ENCODE measurements at regions not wholly inside any gene's neighbourhood (a gene's known extent, or its start where the extent isn't known, plus 50 kb on each side); places are given as distances from the start of the nearest gene placed in this dataset.

DNA sequence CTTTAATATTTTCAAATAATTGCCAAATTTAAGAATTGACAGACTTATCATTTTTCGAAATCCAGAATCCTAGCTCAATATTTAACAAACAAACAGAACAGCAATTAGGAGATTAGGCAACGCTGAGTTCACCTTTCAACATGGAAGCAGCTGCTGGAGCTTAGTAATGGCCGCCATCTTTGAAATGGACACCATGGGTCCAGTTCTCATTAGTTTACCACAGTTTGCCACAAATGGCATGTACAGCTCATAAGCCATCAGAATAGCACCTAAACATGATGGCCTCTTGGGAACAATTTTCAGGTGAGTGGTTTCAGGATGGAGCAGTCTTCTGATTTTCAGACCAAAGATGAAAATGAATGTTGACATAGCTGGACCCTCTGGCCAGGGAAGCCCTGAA is 313.6 kb upstream of the OBI1 start:
- no peaks in the 10 kb centered on the region for H3K9me3 ChIP-seq (replicated peaks)
- H3K36me3 ChIP-seq, result peaks cover under 1% of the 10 kb centered on the region; the same call in 1 of the 2 replicates
- H3K27me3 ChIP-seq (replicated peaks), result no peaks in the 10 kb centered on the region
- H3K27ac ChIP-seq, result no peak overlapping the region
- H3K4me3 ChIP-seq, result no peak overlapping the region
- DNase-seq (ENCODE audit: low read depth in 1 of 2, low spot score in 2 of 2), result no peak
- no peaks in the 10 kb centered on the region for H3K4me1 ChIP-seq (replicated peaks)

DNA sequence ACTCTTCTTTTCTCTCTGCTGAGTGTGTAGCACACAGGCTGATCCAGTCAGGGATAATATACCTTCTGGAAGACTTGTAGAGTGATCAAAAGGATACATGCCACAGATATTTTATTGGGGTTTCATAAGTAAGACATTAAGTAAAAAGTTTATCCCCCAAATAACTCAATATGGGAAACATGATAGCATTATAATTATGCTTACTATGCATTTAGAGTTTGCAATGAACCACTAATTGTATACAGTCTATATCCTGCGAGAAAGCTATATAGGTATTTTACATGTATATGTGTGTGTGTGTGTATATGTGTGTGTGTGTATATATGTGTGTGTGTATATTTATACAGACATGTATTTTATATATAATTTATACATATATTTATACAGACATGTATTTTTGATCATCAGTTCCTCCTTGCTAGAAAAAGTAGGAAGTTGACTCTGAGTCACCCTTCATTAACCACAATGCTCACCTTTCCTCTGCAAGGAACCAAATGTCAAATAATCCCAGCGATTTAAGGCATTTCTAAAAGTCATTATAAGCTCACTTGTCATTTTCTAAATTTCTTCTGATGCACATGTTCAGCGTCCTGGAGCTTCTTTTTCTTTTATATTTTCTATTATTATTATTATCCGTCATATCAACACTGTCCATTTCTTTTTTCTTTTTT is 312.5 kb upstream of the OBI1 start:
- H3K9me3 ChIP-seq (replicated peaks), result no peaks in the 10 kb centered on the region
- no peak overlapping the region for H3K4me3 ChIP-seq
- H3K27ac ChIP-seq, result no peak overlapping the region
- DNase-seq (ENCODE audit: low read depth in 1 of 2, low spot score in 2 of 2), result no peak
- no peaks in the 10 kb centered on the region for H3K4me1 ChIP-seq (replicated peaks)
- H3K36me3 ChIP-seq, result no peaks in the 10 kb centered on the region
- no peaks in the 10 kb centered on the region for H3K27me3 ChIP-seq (replicated peaks)

DNA sequence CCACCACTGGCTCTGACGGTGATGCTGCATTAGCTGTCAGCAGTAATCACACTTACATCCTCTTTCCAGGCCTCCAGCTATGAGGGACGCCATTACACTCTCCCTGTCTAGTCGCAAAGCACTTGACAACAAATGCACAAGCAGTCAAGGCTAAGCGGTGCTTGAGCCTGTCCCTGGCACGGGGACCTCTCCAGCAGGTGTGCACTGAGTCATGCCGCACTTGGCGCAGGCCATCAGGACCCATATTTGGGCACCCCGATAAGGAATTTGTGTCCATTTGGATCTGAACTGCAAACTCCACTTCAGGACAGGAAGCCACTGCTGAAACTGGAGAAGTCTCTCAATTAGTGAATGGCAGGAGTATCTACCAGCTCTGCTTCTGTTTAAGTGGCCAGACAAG is 301.9 kb upstream of the OBI1 start:
- no peaks in the 10 kb centered on the region for H3K36me3 ChIP-seq
- no peaks in the 10 kb centered on the region for H3K4me1 ChIP-seq (replicated peaks)
- no peaks in the 10 kb centered on the region for H3K27me3 ChIP-seq (replicated peaks)
- DNase-seq (ENCODE audit: low read depth in 1 of 2, low spot score in 2 of 2), result no peak
- H3K4me3 ChIP-seq, result no peak overlapping the region
- no peaks in the 10 kb centered on the region for H3K9me3 ChIP-seq (replicated peaks)
- no peak overlapping the region for H3K27ac ChIP-seq

DNA sequence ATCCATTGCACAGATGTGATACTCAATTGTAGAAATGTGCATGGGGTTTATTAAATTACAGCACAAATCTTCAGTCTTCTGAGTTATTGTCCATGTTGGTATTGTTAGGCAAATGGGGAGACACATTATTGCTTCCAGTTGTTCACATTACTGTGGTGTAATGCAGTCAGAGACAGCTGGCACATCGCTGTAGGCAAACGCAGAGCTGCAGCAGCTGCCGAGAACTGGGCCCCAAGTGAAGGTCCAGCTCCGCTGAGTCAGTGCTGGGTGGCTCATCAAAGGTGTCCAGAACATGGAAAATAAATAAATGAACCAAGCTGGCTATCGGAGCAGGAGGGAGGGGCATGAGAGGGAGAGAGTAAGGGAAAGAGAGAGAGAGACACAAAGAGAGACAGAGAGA is 299.1 kb upstream of the OBI1 start:
- H3K27me3 ChIP-seq (replicated peaks), result no peaks in the 10 kb centered on the region
- DNase-seq (ENCODE audit: low read depth in 1 of 2, low spot score in 2 of 2), result no peak
- H3K9me3 ChIP-seq (replicated peaks), result no peaks in the 10 kb centered on the region
- no peaks in the 10 kb centered on the region for H3K36me3 ChIP-seq
- no peak overlapping the region for H3K27ac ChIP-seq
- no peak overlapping the region for H3K4me3 ChIP-seq
- H3K4me1 ChIP-seq (replicated peaks), result no peaks in the 10 kb centered on the region

DNA sequence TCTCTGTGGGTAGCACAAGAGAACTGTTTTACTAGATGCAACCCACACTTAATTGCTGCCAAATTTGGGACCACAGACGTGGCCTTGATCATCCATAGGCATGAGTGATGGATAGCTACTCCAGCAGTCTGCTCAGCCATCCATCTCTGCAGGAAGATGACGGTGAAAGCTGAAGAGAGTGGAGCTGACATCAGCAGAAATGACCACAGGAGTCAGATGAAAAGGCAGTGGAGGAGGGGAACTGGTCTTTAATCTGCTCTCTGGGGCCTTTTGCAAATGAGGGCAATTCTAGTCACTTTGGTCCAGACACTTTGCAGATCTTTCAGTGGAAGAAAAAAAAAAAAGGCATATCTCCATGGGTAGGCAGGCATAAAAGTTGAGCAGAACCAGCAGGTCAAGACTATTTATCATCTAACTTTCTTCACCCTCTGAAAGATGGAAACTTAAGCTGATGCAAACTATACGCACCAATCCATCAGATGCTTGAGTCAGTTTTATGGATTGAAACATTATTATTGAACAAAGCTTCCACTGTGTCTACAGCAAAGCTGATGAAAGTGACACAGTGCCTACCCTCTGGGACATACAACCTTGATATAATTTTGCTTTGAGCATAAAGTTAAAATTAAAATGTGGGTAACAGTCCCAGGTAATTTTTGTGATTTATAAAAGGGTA is 281.6 kb upstream of the OBI1 start:
- H3K4me3 ChIP-seq, result no peak overlapping the region
- H3K27me3 ChIP-seq (replicated peaks), result 0 out of 2 replicates have a peak, but pooled peaks cover 2% of the 10 kb centered on the region
- no peaks in the 10 kb centered on the region for H3K36me3 ChIP-seq
- no peaks in the 10 kb centered on the region for H3K9me3 ChIP-seq (replicated peaks)
- H3K27ac ChIP-seq, result no peak overlapping the region
- no peak for DNase-seq (ENCODE audit: low read depth in 1 of 2, low spot score in 2 of 2)
- H3K4me1 ChIP-seq (replicated peaks), result no peaks in the 10 kb centered on the region

DNA sequence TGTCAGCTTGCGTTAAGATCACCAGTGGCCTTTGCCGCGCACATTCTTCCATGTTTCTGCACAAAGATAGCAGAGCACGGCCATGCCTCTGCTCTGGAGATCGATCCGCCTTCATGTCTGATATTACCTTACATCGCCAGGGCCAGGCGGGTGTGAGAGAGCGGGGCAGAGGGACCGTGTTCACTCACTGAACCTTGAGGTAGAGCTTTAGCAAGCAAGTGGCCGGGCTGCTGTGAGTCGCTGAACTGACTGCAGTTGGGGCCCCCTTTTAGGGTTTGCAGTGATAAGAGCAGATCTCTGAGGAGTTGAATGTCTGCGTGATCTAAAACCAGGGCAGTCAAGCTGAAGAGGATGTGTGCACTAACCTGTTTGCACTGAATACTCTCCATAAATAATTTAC is 275.4 kb upstream of the OBI1 start:
- H3K4me1 ChIP-seq (replicated peaks), result no peaks in the 10 kb centered on the region
- no peaks in the 10 kb centered on the region for H3K27me3 ChIP-seq (replicated peaks)
- DNase-seq (ENCODE audit: low read depth in 1 of 2, low spot score in 2 of 2), result no peak
- no peak overlapping the region for H3K27ac ChIP-seq
- H3K9me3 ChIP-seq (replicated peaks), result no peaks in the 10 kb centered on the region
- no peak overlapping the region for H3K4me3 ChIP-seq
- H3K36me3 ChIP-seq, result no peaks in the 10 kb centered on the region

DNA sequence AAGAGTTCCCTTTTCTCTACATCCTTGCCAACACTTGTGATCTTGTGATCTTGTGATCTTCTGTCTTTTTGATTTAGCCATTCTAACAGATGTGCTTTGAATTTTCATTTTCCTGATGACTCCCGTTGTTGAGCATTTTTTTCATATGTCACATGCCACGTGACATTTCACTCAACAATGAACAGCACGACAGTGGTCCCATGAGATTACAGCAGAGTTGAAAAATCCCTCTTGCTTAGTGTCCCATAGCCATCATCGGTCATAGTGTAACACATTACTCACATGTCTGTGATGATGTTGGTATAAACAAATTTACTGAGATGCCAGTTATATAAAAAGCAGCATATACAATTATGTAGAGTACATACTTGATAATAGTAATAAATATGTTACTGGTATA is 256.1 kb upstream of the OBI1 start:
- Histone ChIP-seq H3K4me1 (replicated peaks) (no peaks in the 10 kb centered on the region), H3K9me3 (replicated peaks) (no peaks in the 10 kb centered on the region), H3K27ac (no peak overlapping the region), H3K27me3 (replicated peaks) (no peaks in the 10 kb centered on the region), H3K36me3 (no peaks in the 10 kb centered on the region), H3K4me3 (no peak overlapping the region)
- DNase-seq (ENCODE audit: low read depth in 1 of 2, low spot score in 2 of 2), result no peak

DNA sequence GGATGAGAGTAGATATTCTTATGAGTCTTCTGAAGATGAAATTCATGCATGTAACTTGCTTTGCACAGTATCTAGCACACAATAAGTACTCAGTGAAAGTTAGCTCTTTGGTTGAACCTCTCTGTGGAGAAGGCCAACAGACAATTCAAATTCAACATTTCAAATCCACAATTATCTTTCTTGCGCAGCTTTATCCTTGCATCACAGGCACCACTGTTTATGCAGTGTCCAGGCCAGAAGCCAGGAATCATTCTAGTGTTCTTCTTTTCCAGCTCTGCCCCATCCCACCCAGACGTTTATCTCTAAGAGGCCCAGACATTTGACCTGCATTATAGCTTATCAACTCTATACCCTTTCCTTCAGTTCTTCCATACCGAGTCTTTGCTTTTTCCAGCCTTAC is 254.7 kb upstream of the OBI1 start:
- no peaks in the 10 kb centered on the region for H3K36me3 ChIP-seq
- H3K27ac ChIP-seq, result no peak overlapping the region
- H3K4me3 ChIP-seq, result no peak overlapping the region
- H3K4me1 ChIP-seq (replicated peaks), result no peaks in the 10 kb centered on the region
- DNase-seq (ENCODE audit: low read depth in 1 of 2, low spot score in 2 of 2), result no peak
- no peaks in the 10 kb centered on the region for H3K27me3 ChIP-seq (replicated peaks)
- H3K9me3 ChIP-seq (replicated peaks), result no peaks in the 10 kb centered on the region

DNA sequence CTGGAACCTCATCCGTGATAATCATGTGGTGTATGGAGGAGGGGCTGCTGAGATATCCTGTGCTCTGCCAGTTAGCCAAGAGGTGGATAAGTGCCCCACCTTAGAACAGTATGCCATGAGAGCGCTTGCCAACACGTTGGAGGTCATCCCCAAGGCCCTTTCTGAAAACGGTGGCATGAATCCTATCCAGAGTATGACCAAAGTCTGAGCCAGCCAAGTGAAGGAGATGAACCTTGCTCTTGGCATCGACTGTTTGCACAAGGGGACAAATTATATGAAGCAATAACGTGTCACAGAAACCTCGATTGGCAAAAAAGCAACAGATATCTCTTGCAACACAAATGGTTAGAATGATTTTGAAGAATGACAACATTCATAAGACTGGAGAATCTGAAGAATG is 251.2 kb upstream of the OBI1 start:
- no peaks in the 10 kb centered on the region for H3K36me3 ChIP-seq
- H3K27me3 ChIP-seq (replicated peaks), result no peaks in the 10 kb centered on the region
- no peaks in the 10 kb centered on the region for H3K4me1 ChIP-seq (replicated peaks)
- H3K9me3 ChIP-seq (replicated peaks), result no peaks in the 10 kb centered on the region
- no peak for DNase-seq (ENCODE audit: low read depth in 1 of 2, low spot score in 2 of 2)
- no peak overlapping the region for H3K27ac ChIP-seq
- no peak overlapping the region for H3K4me3 ChIP-seq

DNA sequence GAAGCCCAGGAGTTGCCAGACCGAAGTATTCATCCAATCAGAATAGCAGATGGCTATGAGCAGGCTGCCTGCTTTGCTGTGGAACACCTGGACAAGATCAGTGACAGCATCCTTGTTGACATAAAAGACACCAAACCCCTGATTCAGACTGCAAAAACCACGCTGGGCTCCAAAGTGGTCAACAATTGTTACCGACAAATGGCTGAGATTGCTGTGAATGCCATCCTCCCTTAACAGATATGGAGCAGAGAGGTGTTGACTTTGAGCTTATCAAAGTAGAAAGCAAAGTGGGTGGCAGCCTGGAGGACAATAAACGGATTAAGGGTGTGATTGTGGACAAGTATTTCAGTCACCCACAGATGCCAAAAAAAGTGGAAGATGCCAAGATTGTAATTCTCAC is 250.3 kb upstream of the OBI1 start:
- H3K27me3 ChIP-seq (replicated peaks), result no peaks in the 10 kb centered on the region
- H3K4me1 ChIP-seq (replicated peaks), result no peaks in the 10 kb centered on the region
- no peaks in the 10 kb centered on the region for H3K9me3 ChIP-seq (replicated peaks)
- no peak overlapping the region for H3K27ac ChIP-seq
- no peaks in the 10 kb centered on the region for H3K36me3 ChIP-seq
- H3K4me3 ChIP-seq, result no peak overlapping the region
- no peak for DNase-seq (ENCODE audit: low read depth in 1 of 2, low spot score in 2 of 2)

DNA sequence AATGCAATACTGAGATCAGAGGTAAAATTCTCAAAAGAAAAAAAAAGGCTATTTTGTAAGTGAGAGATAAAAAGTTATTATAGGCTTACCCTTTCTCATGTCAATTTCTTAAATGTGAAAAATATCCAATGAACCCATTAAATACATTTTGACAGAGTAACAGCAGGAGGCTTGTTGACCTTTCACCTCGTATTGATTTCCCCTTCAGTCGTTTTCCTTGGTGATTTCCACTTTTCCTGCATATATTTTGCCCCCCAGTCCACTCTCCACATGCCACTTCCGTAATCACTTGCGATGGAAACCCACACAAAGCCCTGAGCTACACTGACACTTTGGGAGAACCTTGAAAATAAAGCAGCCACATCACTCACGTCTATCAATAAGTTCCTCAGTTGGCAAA is 248.1 kb upstream of the OBI1 start:
- no peak for DNase-seq (ENCODE audit: low read depth in 1 of 2, low spot score in 2 of 2)
- Histone ChIP-seq H3K27me3 (replicated peaks) (no peaks in the 10 kb centered on the region), H3K27ac (no peak overlapping the region), H3K4me1 (replicated peaks) (no peaks in the 10 kb centered on the region), H3K4me3 (no peak overlapping the region), H3K9me3 (replicated peaks) (no peaks in the 10 kb centered on the region), H3K36me3 (no peaks in the 10 kb centered on the region)

DNA sequence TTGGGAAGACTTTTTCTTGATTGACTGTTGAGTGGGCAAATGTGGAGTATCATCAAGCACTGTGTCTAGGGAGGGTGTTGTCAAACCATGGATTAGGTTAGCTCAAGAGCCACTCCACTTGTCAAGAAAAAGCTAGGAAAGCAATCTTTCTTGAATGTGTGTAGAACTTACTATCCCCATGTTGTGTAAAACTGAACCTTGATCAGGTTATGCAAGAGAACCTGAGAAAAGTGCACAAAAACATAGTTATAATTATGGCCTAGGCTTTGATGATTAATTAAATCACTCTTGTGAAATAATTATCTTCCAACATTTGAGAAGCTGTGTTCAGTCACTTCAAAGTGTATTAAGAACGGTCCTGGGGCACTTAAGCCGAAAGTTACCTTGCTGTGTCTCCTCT is 238.2 kb upstream of the OBI1 start:
- no peaks in the 10 kb centered on the region for H3K27me3 ChIP-seq (replicated peaks)
- H3K4me1 ChIP-seq (replicated peaks), result no peaks in the 10 kb centered on the region
- H3K36me3 ChIP-seq, result no peaks in the 10 kb centered on the region
- no peak overlapping the region for H3K27ac ChIP-seq
- DNase-seq (ENCODE audit: low read depth in 1 of 2, low spot score in 2 of 2), result no peak
- H3K4me3 ChIP-seq, result no peak overlapping the region
- no peaks in the 10 kb centered on the region for H3K9me3 ChIP-seq (replicated peaks)

DNA sequence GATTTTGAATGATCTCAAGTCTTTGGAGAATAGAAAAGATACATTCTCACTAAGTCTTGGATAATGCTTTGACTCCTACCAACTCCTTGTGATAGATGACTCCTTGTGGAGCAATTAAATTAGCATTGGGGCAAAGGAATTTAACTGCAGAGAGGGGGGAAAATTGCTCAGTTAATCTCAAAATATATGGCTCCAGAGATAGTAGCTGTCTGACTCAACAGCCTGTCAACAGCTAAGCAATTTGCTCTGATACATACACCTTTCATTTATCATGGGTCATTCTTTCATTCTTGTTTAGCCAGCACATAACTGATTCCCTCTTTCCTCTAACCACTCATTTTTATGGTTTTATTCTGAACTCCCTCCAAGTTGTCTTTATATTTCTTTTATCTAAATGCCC is 225.6 kb upstream of the OBI1 start:
- no peak for DNase-seq (ENCODE audit: low read depth in 1 of 2, low spot score in 2 of 2)
- no peak overlapping the region for H3K27ac ChIP-seq
- no peak overlapping the region for H3K4me3 ChIP-seq
- H3K36me3 ChIP-seq, result no peaks in the 10 kb centered on the region
- H3K27me3 ChIP-seq (replicated peaks), result peaks cover 2% of the 10 kb centered on the region; the same call in 1 of the 2 replicates
- no peaks in the 10 kb centered on the region; the same call in 1 of the 2 replicates for H3K9me3 ChIP-seq (replicated peaks)
- no peaks in the 10 kb centered on the region for H3K4me1 ChIP-seq (replicated peaks)

DNA sequence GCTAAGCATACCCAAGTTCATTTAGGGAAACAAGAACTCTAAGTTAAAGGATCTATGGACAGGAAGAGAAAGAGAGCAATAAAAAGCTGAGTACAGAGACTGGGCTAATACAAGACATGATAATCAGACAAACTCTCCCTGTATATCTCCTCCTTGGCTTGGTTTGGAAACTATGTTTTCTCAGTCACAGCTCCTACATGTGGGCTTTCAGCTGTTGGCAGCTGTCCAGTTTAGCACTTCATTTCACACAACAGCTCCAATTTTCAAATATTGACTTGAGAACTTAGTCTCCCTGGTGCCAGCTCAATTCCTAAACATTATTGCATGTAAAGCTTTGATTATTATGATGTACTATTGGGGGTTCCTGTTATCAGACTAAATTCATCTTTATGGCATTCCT is 222.8 kb upstream of the OBI1 start:
- Histone ChIP-seq H3K4me1 (replicated peaks) (no peaks in the 10 kb centered on the region), H3K27ac (no peak overlapping the region), H3K9me3 (replicated peaks) (no peaks in the 10 kb centered on the region; the same call in 1 of the 2 replicates), H3K4me3 (no peak overlapping the region), H3K36me3 (no peaks in the 10 kb centered on the region), H3K27me3 (replicated peaks) (peaks cover 3% of the 10 kb centered on the region; the same call in 1 of the 2 replicates)
- DNase-seq (ENCODE audit: low read depth in 1 of 2, low spot score in 2 of 2), result no peak

DNA sequence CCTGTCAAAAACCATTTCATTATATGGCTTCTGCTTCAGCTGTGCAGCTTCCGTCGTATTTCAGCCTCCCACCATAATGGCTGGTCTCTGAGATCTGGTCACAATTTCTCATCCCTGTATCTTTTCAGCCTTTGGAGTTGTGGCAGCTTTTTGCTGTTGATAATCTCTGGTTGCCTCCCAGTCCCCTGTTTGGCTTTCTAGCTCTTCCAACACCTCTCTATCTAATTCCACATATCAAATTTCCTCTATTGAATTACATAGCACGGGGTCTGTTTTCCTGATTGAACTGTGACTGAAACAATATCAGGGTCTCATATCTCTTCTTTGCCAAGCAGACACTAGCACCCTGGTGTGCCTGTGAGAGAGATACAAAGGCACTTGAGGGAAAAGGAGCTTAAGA is 222.1 kb upstream of the OBI1 start:
- DNase-seq (ENCODE audit: low read depth in 1 of 2, low spot score in 2 of 2), result no peak
- no peaks in the 10 kb centered on the region for H3K4me1 ChIP-seq (replicated peaks)
- no peak overlapping the region for H3K4me3 ChIP-seq
- H3K27ac ChIP-seq, result no peak overlapping the region
- H3K36me3 ChIP-seq, result no peaks in the 10 kb centered on the region
- H3K9me3 ChIP-seq (replicated peaks), result no peaks in the 10 kb centered on the region; the same call in 1 of the 2 replicates
- peaks cover 3% of the 10 kb centered on the region; the same call in 1 of the 2 replicates for H3K27me3 ChIP-seq (replicated peaks)
